K562 (cell line): ENCODE measurements at regions not wholly inside any gene's neighbourhood (a gene's known extent, or its start where the extent isn't known, plus 50 kb on each side); places are given as distances from the start of the nearest gene placed in this dataset.
A peak's percentile ranks its signal among the peaks of the same experiment; 100 is the strongest.

Source experiments
- ATAC-seq: fragments of 200-7000 bp; cut with Tn5 transposase; 3 replicates; pipeline ENCODE4 v1.9.1; 2020; ENCODE audit warnings: moderate library complexity
- BruUV-seq: library from RNA; stranded (reverse); fragments of 400-500 nt; replicated peaks from 2 replicates; lab custom pipeline; 2021; lab: Mats Ljungman, UMichigan
- CTCF ChIA-PET: fragments of 300-600 bp; formaldehyde crosslinking; extraction: SDS; loops from one replicate; lab custom pipeline; 2021; ENCODE audit warnings: low intra/inter-chr PET ratio; lab: Yijun Ruan, JAX
- POLR2A ChIA-PET: fragments of 300-600, 350-650 bp; sonication (Branson Sonifier 250); formaldehyde crosslinking; extraction: SDS; loops from one replicate; lab custom pipeline; 2021; ENCODE audit warnings: antibody characterized with exemption, inconsistent platforms; lab: Yijun Ruan, JAX
- DNase-seq, 4 experiments: peaks; one replicate each; pipeline versions ENCODE4 v3.0.0 to v3.0.0-alpha.2; 2011 to 2018; ENCODE audit warnings: low spot score in 3 of 4, mixed read lengths in 3 of 4; ENCODE audit errors: extremely low read depth in 1 of 4
- FAIRE-seq: peaks from 2 replicates; lab custom pipeline; 2011; peaks lifted over from hg19 to GRCh38; lab: Jason Lieb, UNC
- H2AFZ ChIP-seq: 2 replicates; pipeline ENCODE4 v1.6.0; 2011; ENCODE audit warnings: low read depth, low read length, control low read depth, inconsistent platforms
- H3K27ac ChIP-seq: fragments of 200-600 bp; 3 replicates; pipeline ENCODE4 v1.8.0; 2011; ENCODE audit warnings: low read depth, mild to moderate bottlenecking, control low read depth, inconsistent platforms, low read length, moderate library complexity, mixed read lengths; ENCODE audit errors: extremely low read depth
- H3K27me3 ChIP-seq, 2 experiments: fragments of 300-600 bp in 1 of 2; 2 replicates in 1 of 2; 3 replicates in 1 of 2; pipeline versions ENCODE4 v1.6.0 to v1.8.0; 2011; ENCODE audit warnings: inconsistent platforms in 2 of 2, low read length in 2 of 2, mild to moderate bottlenecking in 1 of 2, mixed read lengths in 1 of 2, moderate library complexity in 1 of 2; ENCODE audit not compliant: control insufficient read depth in 2 of 2, insufficient read depth in 2 of 2
- H3K36me3 ChIP-seq: fragments of 300-600 bp; 3 replicates; pipeline ENCODE4 v1.8.0; 2011; ENCODE audit warnings: mild to moderate bottlenecking, low read length, inconsistent platforms; ENCODE audit not compliant: control insufficient read depth, insufficient read depth
- H3K4me1 ChIP-seq, 2 experiments: fragments of 200-600 bp in 1 of 2; replicated peaks in 1 of 2; 2 replicates in 1 of 2; 3 replicates in 1 of 2; pipeline versions ENCODE4 v1.5.1 to v1.8.0; 2011; ENCODE audit warnings: inconsistent platforms in 2 of 2, low read length in 2 of 2, mild to moderate bottlenecking in 1 of 2, mixed read lengths in 1 of 2, moderate library complexity in 1 of 2; ENCODE audit not compliant: control insufficient read depth in 2 of 2, insufficient read depth in 2 of 2
- H3K4me2 ChIP-seq: 2 replicates; pipeline ENCODE4 v1.6.1; 2011; ENCODE audit warnings: low read length, control low read depth, inconsistent platforms, mixed read lengths; ENCODE audit not compliant: insufficient read depth
- H3K4me3 ChIP-seq: fragments of 200-600 bp; sonication (generic), shearing (Covaris generic); 2 replicates; pipeline ENCODE4 v1.5.1; 2016; ENCODE audit warnings: control low read depth, inconsistent platforms
- H3K79me2 ChIP-seq: fragments of 200-600 bp; 3 replicates; pipeline ENCODE4 v1.8.0; 2011; ENCODE audit warnings: low read length, inconsistent platforms; ENCODE audit not compliant: control insufficient read depth, insufficient read depth
- H3K9ac ChIP-seq, 2 experiments: 2 replicates each; pipeline versions ENCODE4 v1.6.0 to v1.6.1; 2011; ENCODE audit warnings: low read depth in 2 of 2, low read length in 2 of 2, control low read depth in 1 of 2, inconsistent platforms in 1 of 2, mild to moderate bottlenecking in 1 of 2, mixed read lengths in 1 of 2; ENCODE audit not compliant: insufficient read depth in 1 of 2
- H3K9me1 ChIP-seq: one replicate; pipeline ENCODE4 v1.6.0; 2011; ENCODE audit warnings: inconsistent platforms, mild to moderate bottlenecking, low read length, moderate library complexity; ENCODE audit not compliant: control insufficient read depth, insufficient read depth
- H3K9me3 ChIP-seq: replicated peaks from 2 replicates; pipeline ENCODE4 v1.5.1; 2011; ENCODE audit warnings: low read depth, low read length, inconsistent platforms; ENCODE audit not compliant: control insufficient read depth, insufficient read depth
- H4K20me1 ChIP-seq: replicated peaks from 2 replicates; pipeline ENCODE4 v1.6.1; 2011; ENCODE audit warnings: low read length, inconsistent platforms, mixed read lengths; ENCODE audit not compliant: control insufficient read depth, insufficient read depth
- CBFA2T3 ChIP-seq: fragments of 450-650 bp; IDR thresholded peaks from 2 replicates; pipeline ENCODE4 v1.6.1; 2017
- CCAR2 ChIP-seq: fragments of 200-400 bp; formaldehyde crosslinking; IDR thresholded peaks from 2 replicates; pipeline ENCODE4 v1.6.1; 2017; ENCODE audit warnings: mild to moderate bottlenecking, low read depth, low read length
- CHCHD3 ChIP-seq: fragments of 250-450 bp; sonication (Bioruptor Pico); IDR thresholded peaks from 2 replicates; pipeline ENCODE4 v2.1.2; 2022; ENCODE audit warnings: mild to moderate bottlenecking
- CTCF ChIP-seq, 3 experiments: IDR thresholded peaks in 2 of 3; conservative IDR thresholded peaks in 1 of 3; 2 replicates each; pipeline ENCODE4 v1.5.1; 2011 to 2012; ENCODE audit warnings: low read length in 3 of 3, mild to moderate bottlenecking in 3 of 3, control low read depth in 2 of 3, improper control_type of control experiment in 1 of 3, inconsistent platforms in 1 of 3, low read depth in 1 of 3, mixed read lengths in 1 of 3, moderate library complexity in 1 of 3; ENCODE audit not compliant: insufficient read depth in 2 of 3
- DNMT1 ChIP-seq: fragments of 450-650 bp; IDR thresholded peaks from 2 replicates; pipeline ENCODE4 v1.6.1; 2016; ENCODE audit warnings: antibody characterized with exemption, mild to moderate bottlenecking
- GABPB2 ChIP-seq: fragments of 250-450 bp; sonication (Bioruptor Pico); conservative IDR thresholded peaks from 2 replicates; pipeline ENCODE4 v1.5.1; 2021; ENCODE audit warnings: mild to moderate bottlenecking
- PKNOX1 ChIP-seq: fragments of 450-650 bp; IDR thresholded peaks from 2 replicates; pipeline ENCODE4 v1.6.1; 2016
- POLR2H ChIP-seq: IDR thresholded peaks from 2 replicates; pipeline ENCODE4 v1.6.1; 2016; ENCODE audit warnings: missing genetic modification characterization, low read depth, mild to moderate bottlenecking, control low read depth, missing compliant biosample characterization, moderate library complexity
- RAD21 ChIP-seq, 2 experiments: fragments of 250-450 bp in 1 of 2; fragments of 450-650 bp in 1 of 2; sonication (Bioruptor Pico) in 1 of 2; formaldehyde crosslinking in 1 of 2; IDR thresholded peaks in 1 of 2; conservative IDR thresholded peaks in 1 of 2; 2 replicates each; pipeline versions ENCODE4 v1.4.0 to v1.8.0; 2020 to 2022; ENCODE audit warnings: mild to moderate bottlenecking in 2 of 2, moderate library complexity in 1 of 2
- RAD51 ChIP-seq: fragments of 450-650 bp; IDR thresholded peaks from 2 replicates; pipeline ENCODE4 v1.7.1; 2016; ENCODE audit warnings: low read depth, mild to moderate bottlenecking, borderline replicate concordance
- SIRT6 ChIP-seq: IDR thresholded peaks from one replicate; pipeline ENCODE4 v1.6.1; 2012; ENCODE audit warnings: low read depth, mild to moderate bottlenecking, control low read depth, inconsistent platforms, low read length, moderate library complexity
- SMARCA4 ChIP-seq: fragments of 450-650 bp; IDR thresholded peaks from 2 replicates; pipeline ENCODE4 v1.6.1; 2016
- SMC3 ChIP-seq: conservative IDR thresholded peaks from 2 replicates; pipeline ENCODE4 v1.6.1; 2011; ENCODE audit warnings: low read depth, low read length, improper control_type of control experiment; ENCODE audit not compliant: insufficient read depth
- SRF ChIP-seq, 2 experiments: fragments of 250-450, 450-650 bp in 1 of 2; sonication (Bioruptor Pico) in 1 of 2; sonication (generic) in 1 of 2; formaldehyde crosslinking; IDR thresholded peaks; 2 replicates each; pipeline versions ENCODE4 v1.5.0 to v1.5.1; 2020 to 2022; ENCODE audit warnings: mild to moderate bottlenecking in 1 of 2, missing genetic modification reagents in 1 of 2
- THAP7 ChIP-seq: fragments of 250-450 bp; sonication (Bioruptor Pico); IDR thresholded peaks from 2 replicates; pipeline ENCODE4 v1.5.0; 2021
- ZC3H8 ChIP-seq: fragments of 450-650 bp; IDR thresholded peaks from 2 replicates; pipeline ENCODE4 v1.6.1; 2017
- ZNF436 ChIP-seq: fragments of 250-450, 450-650 bp; sonication (Bioruptor Pico); formaldehyde crosslinking; IDR thresholded peaks from 2 replicates; pipeline ENCODE4 v1.7.0; 2020; ENCODE audit warnings: mild to moderate bottlenecking
- ZNF655 ChIP-seq: fragments of 250-450 bp; sonication (Bioruptor Pico); IDR thresholded peaks from 2 replicates; pipeline ENCODE4 v1.5.0; 2021
- WGBS: fragments of 100-300 bp; shearing (Covaris generic); methylation state at CpG from one replicate; pipeline ENCODE4 v1.1.6; 2016; ENCODE audit warnings: low coverage, mixed read lengths; ENCODE audit not compliant: insufficient coverage; ENCODE audit errors: missing lambda C conversion rate; 5-methylcytosine and 5-hydroxymethylcytosine counted together
- in situ Hi-C: fragments of 300-500 bp; cut with MboI; formaldehyde crosslinking; loops from 4 replicates; pipeline ENCODE4 v1.15.0; 2018; ENCODE audit warnings: inconsistent platforms, mixed read lengths
- intact Hi-C: fragments of 100-400 bp; cut with micrococcal nuclease; formaldehyde crosslinking; loops from 2 replicates; pipeline ENCODE4 v1.14.2; 2022

GRCh38 chr5:108481355-108481931, 99.5 kb upstream of the FBXL17 start:
- H3K9me3 ChIP-seq = no peaks in the 10 kb centered on the region
- peak; percentile 9 to 53 (median 12) for DNase-seq
- H3K36me3 ChIP-seq = no peaks in the 10 kb centered on the region
- intact Hi-C loops = no loop called here
- H3K9ac ChIP-seq = no peak overlapping the region
- no peaks in the 10 kb centered on the region for H3K9me1 ChIP-seq
- H3K4me1 ChIP-seq = no peaks in the 10 kb centered on the region
- peak; percentile 74 for ATAC-seq
- POLR2A ChIA-PET = no interaction called here
- FAIRE-seq = peak; percentile 77
- no peak overlapping the region for H3K4me2 ChIP-seq
- 11% methylated on average over 8 of the region's 8 CpGs for WGBS
- BruUV-seq = no TSS peak
- no peaks in the 10 kb centered on the region for H3K79me2 ChIP-seq
- H3K4me3 ChIP-seq = no peak overlapping the region
- H3K27me3 ChIP-seq = no peaks in the 10 kb centered on the region; a peak in 1 of 5 replicates
- CTCF ChIA-PET = no interaction called here
- no peak overlapping the region for H3K27ac ChIP-seq
- H4K20me1 ChIP-seq = no peaks in the 10 kb centered on the region
- 0 out of 2 replicates have a peak overlapping the region, but pooled peaks have one; percentile 14 for H2AFZ ChIP-seq
- in situ Hi-C loops = no loop called here
- TF ChIP-seq SRF (CRISPR knock-in tag; IDR thresholded peaks at IDR 0.05) = no peak
- TF ChIP-seq SMARCA4 = no peak
- TF ChIP-seq CTCF (IDR thresholded peaks at IDR 0.05 in 2 of 3, conservative IDR thresholded peaks at IDR 0.05 in 1 of 3; ENCODE audit: insufficient read depth in 2 of 3, low read depth in 1 of 3, low read length in 3 of 3) = peak; percentile 31 to 65 (median 50); a peak in 5 of 6 replicates
- 0 out of 2 replicates have a peak, but pooled peaks have one; percentile 35 for TF ChIP-seq SMC3
- no peak for TF ChIP-seq THAP7 (CRISPR knock-in tag)
- TF ChIP-seq ZNF655 (CRISPR knock-in tag) = no peak
- TF ChIP-seq PKNOX1 = no peak
- no peak for TF ChIP-seq CCAR2
- TF ChIP-seq ZNF436 (CRISPR knock-in tag) = no peak
- no peak for TF ChIP-seq GABPB2 (CRISPR knock-in tag)
- TF ChIP-seq SIRT6 = no peak
- no peak for TF ChIP-seq DNMT1
- no peak for TF ChIP-seq RAD51
- peak; percentile 78 to 79 for TF ChIP-seq RAD21 (CRISPR knock-in tag; conservative IDR thresholded peaks at IDR 0.05 in 1 of 2, IDR thresholded peaks at IDR 0.05 in 1 of 2)
- no peak for TF ChIP-seq ZC3H8
- no peak for TF ChIP-seq CBFA2T3
- TF ChIP-seq POLR2H (tag) = no peak
- no peak for TF ChIP-seq CHCHD3 (CRISPR knock-in tag)
